ENCODE measurements at regions not wholly inside any gene's neighbourhood (a gene's known extent, or its start where the extent isn't known, plus 50 kb on each side); places are given as distances from the start of the nearest gene placed in this dataset.

DNA sequence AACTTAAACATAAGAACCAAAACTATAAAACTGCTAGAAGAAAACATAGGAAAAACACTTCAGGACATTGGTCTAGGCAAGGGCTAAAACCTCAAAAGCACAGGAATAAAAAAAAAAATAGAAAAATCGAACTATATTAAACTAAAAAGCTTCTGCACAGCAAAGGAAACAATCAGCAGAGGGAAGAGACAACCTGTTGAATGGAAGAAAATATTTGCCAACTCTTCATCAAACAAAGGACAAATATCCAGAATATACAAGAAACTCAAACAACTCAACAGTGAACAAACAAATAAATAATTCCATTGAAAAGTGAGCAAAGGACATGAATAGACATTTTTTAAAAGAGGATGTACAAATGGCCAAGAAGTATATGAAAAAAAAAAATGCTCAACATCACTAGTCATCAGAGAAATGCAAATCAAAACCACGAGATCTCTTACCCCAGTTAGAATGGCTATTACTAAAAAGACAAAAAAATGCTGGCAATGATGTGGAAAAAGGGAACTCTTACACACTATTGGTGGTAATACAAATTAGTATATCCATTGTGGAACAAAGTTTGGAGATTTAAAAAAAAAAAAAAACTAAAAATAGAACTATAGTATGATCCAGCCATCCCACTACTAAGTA, 152.0 kb downstream of the NDUFA12 start:
- TF ChIP-seq, protein P1, sequence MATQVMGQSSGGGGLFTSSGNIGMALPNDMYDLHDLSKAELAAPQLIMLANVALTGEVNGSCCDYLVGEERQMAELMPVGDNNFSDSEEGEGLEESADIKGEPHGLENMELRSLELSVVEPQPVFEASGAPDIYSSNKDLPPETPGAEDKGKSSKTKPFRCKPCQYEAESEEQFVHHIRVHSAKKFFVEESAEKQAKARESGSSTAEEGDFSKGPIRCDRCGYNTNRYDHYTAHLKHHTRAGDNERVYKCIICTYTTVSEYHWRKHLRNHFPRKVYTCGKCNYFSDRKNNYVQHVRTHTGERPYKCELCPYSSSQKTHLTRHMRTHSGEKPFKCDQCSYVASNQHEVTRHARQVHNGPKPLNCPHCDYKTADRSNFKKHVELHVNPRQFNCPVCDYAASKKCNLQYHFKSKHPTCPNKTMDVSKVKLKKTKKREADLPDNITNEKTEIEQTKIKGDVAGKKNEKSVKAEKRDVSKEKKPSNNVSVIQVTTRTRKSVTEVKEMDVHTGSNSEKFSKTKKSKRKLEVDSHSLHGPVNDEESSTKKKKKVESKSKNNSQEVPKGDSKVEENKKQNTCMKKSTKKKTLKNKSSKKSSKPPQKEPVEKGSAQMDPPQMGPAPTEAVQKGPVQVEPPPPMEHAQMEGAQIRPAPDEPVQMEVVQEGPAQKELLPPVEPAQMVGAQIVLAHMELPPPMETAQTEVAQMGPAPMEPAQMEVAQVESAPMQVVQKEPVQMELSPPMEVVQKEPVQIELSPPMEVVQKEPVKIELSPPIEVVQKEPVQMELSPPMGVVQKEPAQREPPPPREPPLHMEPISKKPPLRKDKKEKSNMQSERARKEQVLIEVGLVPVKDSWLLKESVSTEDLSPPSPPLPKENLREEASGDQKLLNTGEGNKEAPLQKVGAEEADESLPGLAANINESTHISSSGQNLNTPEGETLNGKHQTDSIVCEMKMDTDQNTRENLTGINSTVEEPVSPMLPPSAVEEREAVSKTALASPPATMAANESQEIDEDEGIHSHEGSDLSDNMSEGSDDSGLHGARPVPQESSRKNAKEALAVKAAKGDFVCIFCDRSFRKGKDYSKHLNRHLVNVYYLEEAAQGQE (IDR thresholded peaks at IDR 0.05; ENCODE audit: insufficient read depth in 1 of 2, low read depth in 2 of 2, low read length in 2 of 2) = no peak
- no peak for TF ChIP-seq FOXP2 (optimal IDR thresholded peaks at IDR 0.05; ENCODE audit: borderline replicate concordance, extremely low read depth, extremely low read length, insufficient read depth)

DNA sequence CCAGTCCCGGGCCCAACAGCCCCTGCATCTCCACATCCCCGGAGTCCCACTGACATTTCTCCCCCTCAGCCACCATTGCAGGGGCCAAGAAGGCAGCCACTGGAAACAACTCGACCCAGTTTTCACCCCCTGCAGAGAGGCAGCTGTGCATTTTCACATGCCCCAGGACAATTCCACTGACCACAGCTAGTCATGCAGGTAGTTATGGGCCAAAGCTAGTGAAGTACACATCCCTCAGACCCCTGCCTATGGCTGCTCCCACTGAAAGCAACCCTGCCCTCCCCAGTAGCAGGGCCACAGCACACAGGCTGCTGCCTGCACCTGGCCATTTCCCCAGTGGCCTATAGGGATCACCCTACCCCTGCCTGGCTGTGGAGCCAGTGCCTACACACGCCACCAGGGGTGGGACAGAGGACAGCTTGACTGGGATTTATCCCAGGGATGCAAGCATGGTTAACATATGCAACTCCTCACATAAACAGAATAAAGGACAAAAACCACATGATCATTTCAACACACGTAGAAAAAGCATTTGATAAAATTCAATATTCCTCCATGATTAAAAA, 154.0 kb downstream of the NDUFA12 start:
- no peak for TF ChIP-seq TAF1 (IDR thresholded peaks at IDR 0.05; ENCODE audit: borderline replicate concordance, insufficient read depth, low read length)
- no peak for TF ChIP-seq SIN3A (IDR thresholded peaks at IDR 0.05; ENCODE audit: borderline replicate concordance, insufficient read depth, low read length)
- TF ChIP-seq POLR2AphosphoS5 (IDR thresholded peaks at IDR 0.05; ENCODE audit: low read depth, low read length) = no peak
- TF ChIP-seq FOXP2 (optimal IDR thresholded peaks at IDR 0.05; ENCODE audit: borderline replicate concordance, extremely low read depth, extremely low read length, insufficient read depth) = no peak
- TF ChIP-seq, protein P1 (IDR thresholded peaks at IDR 0.05; ENCODE audit: insufficient read depth in 1 of 2, low read depth in 2 of 2, low read length in 2 of 2) = no peak

DNA sequence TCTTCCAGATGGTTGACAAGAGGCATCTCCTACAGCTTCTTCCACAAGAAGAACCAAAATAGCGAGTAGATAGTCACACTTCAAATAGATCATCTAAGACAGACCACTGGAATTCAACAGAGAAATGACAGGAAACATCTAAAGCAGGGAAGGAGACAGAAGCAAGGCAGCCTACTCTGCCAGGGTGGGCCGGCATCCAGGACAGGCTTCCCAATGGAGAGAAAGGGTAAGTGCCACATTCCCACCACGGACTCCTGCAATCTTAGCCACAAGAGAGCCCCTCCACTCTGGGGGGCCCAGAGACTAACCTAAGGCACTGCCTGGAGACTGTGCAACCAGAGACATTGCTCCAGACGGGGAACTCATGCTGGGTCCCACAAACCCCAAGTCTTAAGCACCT, 154.5 kb downstream of the NDUFA12 start:
- no peak for TF ChIP-seq FOXP2 (optimal IDR thresholded peaks at IDR 0.05; ENCODE audit: borderline replicate concordance, extremely low read depth, extremely low read length, insufficient read depth)

DNA sequence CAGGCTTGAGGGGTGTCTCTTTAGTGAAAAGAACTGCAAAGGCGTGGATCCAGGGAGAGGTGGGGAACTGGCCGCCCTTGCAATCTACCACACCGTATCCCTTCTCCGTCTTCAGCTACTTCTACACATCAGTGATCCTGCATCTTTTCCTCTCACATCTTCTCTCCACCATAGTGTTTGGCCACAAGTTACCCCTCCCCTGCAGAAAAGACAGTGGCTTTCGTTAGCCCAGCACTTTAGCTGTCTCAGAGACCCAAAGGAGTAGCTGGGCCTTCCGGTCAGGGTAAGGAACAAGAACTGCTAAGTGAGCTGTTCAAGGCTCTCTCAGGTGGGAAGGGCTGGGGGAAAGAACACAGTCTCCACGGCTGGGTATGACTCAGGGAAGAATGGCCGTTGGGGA, 158.4 kb downstream of the NDUFA12 start:
- no peak for TF ChIP-seq POLR2AphosphoS5 (IDR thresholded peaks at IDR 0.05; ENCODE audit: low read depth, low read length)
- no peak for TF ChIP-seq FOXP2 (optimal IDR thresholded peaks at IDR 0.05; ENCODE audit: borderline replicate concordance, extremely low read depth, extremely low read length, insufficient read depth)
- no peak for TF ChIP-seq SIN3A (IDR thresholded peaks at IDR 0.05; ENCODE audit: borderline replicate concordance, insufficient read depth, low read length)
- TF ChIP-seq, protein P1 (IDR thresholded peaks at IDR 0.05; ENCODE audit: insufficient read depth in 1 of 2, low read depth in 2 of 2, low read length in 2 of 2) = no peak
- TF ChIP-seq TAF1 (IDR thresholded peaks at IDR 0.05; ENCODE audit: borderline replicate concordance, insufficient read depth, low read length) = no peak

DNA sequence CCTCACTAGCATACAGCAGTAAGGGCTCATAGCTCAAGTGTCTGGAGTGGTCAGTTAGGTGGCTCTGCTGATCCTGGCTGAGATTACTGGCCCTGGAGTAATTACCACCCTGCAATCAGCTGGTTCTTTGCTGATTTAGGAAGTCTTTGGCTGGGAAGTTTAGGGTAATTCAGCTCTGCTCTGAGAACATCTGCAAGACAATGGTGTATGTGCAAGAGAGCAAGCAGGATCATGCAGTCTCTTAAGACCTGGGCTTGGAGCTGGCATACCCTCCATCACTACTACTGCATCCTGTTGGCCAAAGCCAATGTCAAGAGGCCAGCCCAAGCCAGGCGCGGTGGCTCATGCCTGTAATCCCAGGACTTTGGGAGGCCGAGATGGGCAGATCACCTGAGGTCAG, 159.0 kb downstream of the NDUFA12 start:
- TF ChIP-seq TAF1 (IDR thresholded peaks at IDR 0.05; ENCODE audit: borderline replicate concordance, insufficient read depth, low read length) (no peak), SIN3A (IDR thresholded peaks at IDR 0.05; ENCODE audit: borderline replicate concordance, insufficient read depth, low read length) (no peak), POLR2AphosphoS5 (IDR thresholded peaks at IDR 0.05; ENCODE audit: low read depth, low read length) (no peak), FOXP2 (optimal IDR thresholded peaks at IDR 0.05; ENCODE audit: borderline replicate concordance, extremely low read depth, extremely low read length, insufficient read depth) (no peak)
- TF ChIP-seq, protein P1 (IDR thresholded peaks at IDR 0.05; ENCODE audit: insufficient read depth in 1 of 2, low read depth in 2 of 2, low read length in 2 of 2) = no peak

Data from PFSK-1 (cell line).